Islet precursor cell (in vitro differentiated cells): ENCODE measurements at regions not wholly inside any gene's neighbourhood (a gene's known extent, or its start where the extent isn't known, plus 50 kb on each side); places are given as distances from the start of the nearest gene placed in this dataset.
"Not testable (repeated sequence)": the region's sequence is repeated elsewhere in the genome, so short reads cannot be mapped to it uniquely, and the experiment has no call there.

ENCODE experiments used
- DNase-seq: peaks from one replicate; pipeline ENCODE4 v3.0.0-alpha.2; 2018

GRCh38 chr22:27068121-27068520 lies 410.7 kb downstream of the MIAT start:
- no peak for DNase-seq

- no peak for DNase-seq
Observed at GRCh38 chr22:27070594-27070993, 413.2 kb downstream of the MIAT start.

- no peak for DNase-seq
Observed at GRCh38 chr22:27073601-27074425, 416.4 kb downstream of the MIAT start.

GRCh38 chr22:27075028-27075678 lies 417.8 kb downstream of the MIAT start:
- DNase-seq: peak; percentile 70

DNA sequence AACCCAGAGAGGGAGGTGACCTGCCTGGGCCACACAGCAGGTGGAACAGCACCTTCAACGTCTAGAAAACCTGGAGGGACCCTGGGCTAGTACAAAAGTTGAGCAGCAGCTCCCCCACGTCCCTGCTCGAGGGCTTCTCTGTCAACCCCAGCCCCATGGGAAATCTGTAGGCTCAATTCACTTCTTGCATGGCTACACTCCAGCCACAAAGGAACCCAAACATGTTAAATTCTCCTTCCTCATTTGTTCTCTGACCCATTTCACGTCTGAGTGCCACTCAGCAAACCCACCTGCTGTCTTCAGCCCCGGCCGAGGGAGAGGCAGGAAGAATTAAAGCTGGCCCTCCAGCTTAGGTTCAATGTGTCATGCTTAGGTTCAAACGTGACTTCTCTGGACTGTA lies 418.5 kb downstream of the MIAT start:
- DNase-seq: no peak

- not testable (repeated sequence) for DNase-seq
Observed at GRCh38 chr22:27078064-27078463, 420.7 kb downstream of the MIAT start.

DNA sequence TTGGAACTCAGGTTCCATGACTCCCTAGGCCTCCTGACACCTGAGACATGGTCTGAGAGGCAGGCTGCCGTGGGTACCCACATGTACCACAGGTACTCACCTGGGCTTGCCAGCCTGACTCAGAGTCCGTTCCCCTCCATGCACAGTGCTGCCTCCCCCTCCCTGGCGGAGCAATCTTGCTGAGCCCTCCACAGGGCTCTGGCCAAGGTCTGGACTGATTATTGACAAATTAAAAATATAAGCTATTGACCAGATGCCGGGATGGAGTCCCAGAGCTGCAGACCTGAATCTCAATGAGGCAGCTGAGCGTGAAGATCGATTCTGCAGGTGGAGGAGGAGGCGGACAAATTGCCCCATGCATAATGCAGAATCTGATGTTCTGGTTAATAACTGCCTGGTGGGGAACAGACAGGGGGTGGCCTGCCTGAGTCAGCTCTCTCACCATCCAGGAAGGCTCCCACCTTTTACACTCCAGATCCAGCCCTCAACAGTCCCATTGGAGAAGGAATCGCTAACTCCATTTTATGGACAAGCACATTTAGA lies 422.7 kb downstream of the MIAT start:
- no peak for DNase-seq

- no peak for DNase-seq
Observed at GRCh38 chr22:27080863-27081262, 423.5 kb downstream of the MIAT start.

DNA sequence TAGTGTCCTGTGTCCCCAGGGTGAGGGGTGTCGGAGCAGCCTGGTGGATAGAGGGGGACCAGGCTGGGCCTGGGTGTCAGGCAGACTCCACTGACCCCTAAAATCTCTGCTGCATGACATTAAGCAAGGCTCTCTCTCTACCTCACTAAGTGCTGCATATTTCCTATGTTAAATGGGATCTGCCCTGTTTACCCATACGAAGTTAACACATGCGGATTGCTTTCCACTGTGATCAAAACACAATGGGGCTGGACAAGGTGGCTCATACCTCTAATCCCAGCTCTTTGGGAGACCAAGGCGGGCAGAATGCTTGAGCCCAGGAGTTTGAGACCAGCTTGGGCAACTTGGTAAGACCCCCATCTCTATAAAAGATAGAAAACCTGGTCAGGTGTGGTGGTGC lies 426.2 kb downstream of the MIAT start:
- no peak for DNase-seq

DNA sequence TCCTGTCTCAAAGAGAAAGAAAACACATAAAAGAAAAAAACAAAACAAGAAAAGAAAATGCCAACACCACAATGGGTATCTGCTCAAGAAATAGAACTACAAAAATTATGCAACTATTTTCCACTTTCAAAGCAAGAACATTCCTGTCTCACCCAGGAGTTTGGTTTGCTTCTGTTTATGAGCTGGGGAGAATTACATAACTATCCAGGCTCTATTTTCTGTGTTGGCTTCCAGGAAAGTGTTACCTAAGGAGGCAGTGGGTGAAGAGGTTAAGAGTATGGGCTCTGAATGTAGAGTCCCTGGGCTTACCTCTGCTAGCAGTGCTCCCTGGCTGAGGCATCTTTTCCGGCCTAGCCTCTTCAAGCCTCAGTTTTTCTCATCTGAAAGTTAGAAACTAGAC lies 426.7 kb downstream of the MIAT start:
- DNase-seq: no peak

GRCh38 chr22:27086080-27087044 lies 429.0 kb downstream of the MIAT start:
- no peak for DNase-seq

GRCh38 chr22:27087051-27087450 lies 429.7 kb downstream of the MIAT start:
- DNase-seq: no peak

GRCh38 chr22:27088026-27088425 lies 430.6 kb downstream of the MIAT start:
- no peak for DNase-seq

DNA sequence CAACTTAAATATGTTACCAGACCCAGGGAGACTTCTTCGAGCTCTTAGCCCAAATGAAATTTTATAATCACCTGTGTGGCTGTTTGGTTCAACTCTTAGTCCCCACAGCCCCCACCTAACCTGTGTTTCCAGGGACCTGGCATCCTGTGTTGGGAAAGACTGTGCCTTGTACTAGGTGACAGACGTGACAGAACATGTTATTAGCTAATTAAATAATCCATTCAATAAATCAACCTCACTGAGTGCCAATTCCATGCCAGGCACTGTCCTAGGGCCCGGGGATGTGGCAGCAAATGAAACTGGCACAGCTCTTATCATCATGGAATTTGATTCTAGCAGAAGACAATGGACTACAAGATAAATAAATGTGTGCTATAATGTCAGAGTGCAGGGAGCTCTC lies 431.9 kb downstream of the MIAT start:
- peak; percentile 27 for DNase-seq

GRCh38 chr22:27090611-27091011 lies 433.2 kb downstream of the MIAT start:
- no peak for DNase-seq

GRCh38 chr22:27093422-27093821 lies 436.0 kb downstream of the MIAT start:
- DNase-seq: no peak

GRCh38 chr22:27094633-27095308 lies 437.4 kb downstream of the MIAT start:
- no peak for DNase-seq

- no peak for DNase-seq
Observed at GRCh38 chr22:27097506-27097905, 440.1 kb downstream of the MIAT start.

- peak; percentile 69 for DNase-seq
Observed at GRCh38 chr22:27097933-27098332, 440.5 kb downstream of the MIAT start.

DNA sequence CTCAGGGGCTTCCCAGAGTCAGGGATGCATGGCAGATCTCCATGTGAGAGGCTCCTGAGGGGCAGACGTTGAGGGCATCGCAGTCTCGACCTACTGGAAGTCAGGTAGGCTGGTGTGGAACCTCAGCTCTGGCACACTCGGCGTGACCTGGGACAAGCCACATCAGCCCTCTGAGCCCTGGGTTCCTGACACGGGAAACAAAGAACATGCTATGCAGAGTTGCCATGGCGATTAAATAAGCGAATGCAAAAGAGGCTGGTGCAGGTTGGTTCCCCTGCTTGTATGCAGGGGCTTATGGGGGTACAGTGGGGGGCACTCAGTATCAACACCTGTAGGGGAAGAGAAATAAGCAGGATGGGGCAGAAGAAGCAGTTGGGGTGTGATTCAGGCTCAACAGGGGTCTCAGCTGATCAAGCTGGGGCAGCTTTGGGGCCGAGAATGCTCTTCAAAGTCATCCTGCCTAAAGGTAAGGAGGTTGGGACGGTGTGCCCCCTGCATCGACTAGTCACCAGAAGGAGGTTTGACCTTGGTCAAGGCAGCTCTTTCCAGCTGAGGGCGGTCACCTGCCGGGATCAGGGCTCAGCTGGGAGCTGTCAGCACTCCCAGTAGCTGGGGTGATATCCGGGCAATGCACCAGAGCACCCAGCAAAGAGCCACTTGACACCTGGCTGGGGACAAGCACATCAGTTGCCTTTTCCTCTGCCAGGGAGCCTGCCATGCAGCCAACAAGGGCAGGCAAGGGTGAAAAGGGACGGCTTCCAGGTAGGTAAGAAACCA lies 442.7 kb downstream of the MIAT start:
- DNase-seq: no peak

- peak; percentile 95 for DNase-seq
Observed at GRCh38 chr22:27100789-27101188, 443.4 kb downstream of the MIAT start.

- DNase-seq: no peak
Observed at GRCh38 chr22:27101288-27101687, 443.9 kb downstream of the MIAT start.
